CD4-positive, alpha-beta T cell treated with Interleukin-17A for 1 hour (primary cell): ENCODE measurements at regions not wholly inside any gene's neighbourhood (a gene's known extent, or its start where the extent isn't known, plus 50 kb on each side); places are given as distances from the start of the nearest gene placed in this dataset.
"Not testable (repeated sequence)": the region's sequence is repeated elsewhere in the genome, so short reads cannot be mapped to it uniquely, and the experiment has no call there.

Source experiments
- DNase-seq: peaks from one replicate; pipeline ENCODE4 v3.0.0-alpha.2; 2020

- DNase-seq = not testable (repeated sequence)
Measured at GRCh38 chr2:181737302-181737701, 57.0 kb upstream of the NEUROD1 start.

GRCh38 chr2:181738074-181738473, 57.8 kb upstream of the NEUROD1 start:
- DNase-seq = no peak

- DNase-seq = no peak
Measured at GRCh38 chr2:181738563-181738962, 58.2 kb upstream of the NEUROD1 start.

- DNase-seq = no peak
Measured at GRCh38 chr2:181741756-181742155, 61.4 kb upstream of the NEUROD1 start.

GRCh38 chr2:181742361-181742760, 62.0 kb upstream of the NEUROD1 start:
- no peak for DNase-seq

- DNase-seq = peak; percentile 47
Measured at GRCh38 chr2:181742922-181743722, 62.8 kb upstream of the NEUROD1 start.

- DNase-seq = no peak
Measured at GRCh38 chr2:181743723-181744031, 63.4 kb upstream of the NEUROD1 start.

GRCh38 chr2:181745796-181746540, 65.7 kb upstream of the NEUROD1 start:
- DNase-seq = no peak

GRCh38 chr2:181746844-181747243, 66.5 kb upstream of the NEUROD1 start:
- no peak for DNase-seq

GRCh38 chr2:181750305-181750704, 70.0 kb upstream of the NEUROD1 start:
- no peak for DNase-seq

GRCh38 chr2:181751266-181752030, 71.1 kb upstream of the NEUROD1 start:
- DNase-seq = no peak

GRCh38 chr2:181752301-181752700, 72.0 kb upstream of the NEUROD1 start:
- DNase-seq = no peak

GRCh38 chr2:181753686-181754085, 73.4 kb upstream of the NEUROD1 start:
- DNase-seq = no peak

GRCh38 chr2:181754105-181754504, 73.8 kb upstream of the NEUROD1 start:
- no peak for DNase-seq

- no peak for DNase-seq
Measured at GRCh38 chr2:181755181-181755580, 74.9 kb upstream of the NEUROD1 start.

GRCh38 chr2:181760521-181760920, 80.2 kb upstream of the NEUROD1 start:
- no peak for DNase-seq

GRCh38 chr2:181761175-181761574, 80.9 kb upstream of the NEUROD1 start:
- no peak for DNase-seq

- no peak for DNase-seq
Measured at GRCh38 chr2:181762000-181762399, 81.7 kb upstream of the NEUROD1 start.

- DNase-seq = no peak
Measured at GRCh38 chr2:181762848-181763247, 82.5 kb upstream of the NEUROD1 start.

- no peak for DNase-seq
Measured at GRCh38 chr2:181763423-181763822, 83.1 kb upstream of the NEUROD1 start.

GRCh38 chr2:181764095-181764963, 84.0 kb upstream of the NEUROD1 start:
- no peak for DNase-seq

GRCh38 chr2:181766129-181766528, 85.8 kb upstream of the NEUROD1 start:
- DNase-seq = no peak

GRCh38 chr2:181770150-181770549, 89.8 kb upstream of the NEUROD1 start:
- DNase-seq = no peak
